Erythroblast (primary cell): ENCODE measurements at regions not wholly inside any gene's neighbourhood (a gene's known extent, or its start where the extent isn't known, plus 50 kb on each side); places are given as distances from the start of the nearest gene placed in this dataset.

Experiments
- DNase-seq, 2 experiments: peaks; one replicate each; lab custom pipeline; 2025; lab: John Stamatoyannopoulos, UW
- GATA1 ChIP-seq: IDR thresholded peaks from 2 replicates; pipeline ENCODE4 v1.6.1; 2011; ENCODE audit warnings: low read depth, mild to moderate bottlenecking, control low read depth, low read length, moderate library complexity
- POLR2A ChIP-seq: IDR thresholded peaks from 2 replicates; pipeline ENCODE4 v1.6.1; 2011; ENCODE audit warnings: mild to moderate bottlenecking, low read length

DNA sequence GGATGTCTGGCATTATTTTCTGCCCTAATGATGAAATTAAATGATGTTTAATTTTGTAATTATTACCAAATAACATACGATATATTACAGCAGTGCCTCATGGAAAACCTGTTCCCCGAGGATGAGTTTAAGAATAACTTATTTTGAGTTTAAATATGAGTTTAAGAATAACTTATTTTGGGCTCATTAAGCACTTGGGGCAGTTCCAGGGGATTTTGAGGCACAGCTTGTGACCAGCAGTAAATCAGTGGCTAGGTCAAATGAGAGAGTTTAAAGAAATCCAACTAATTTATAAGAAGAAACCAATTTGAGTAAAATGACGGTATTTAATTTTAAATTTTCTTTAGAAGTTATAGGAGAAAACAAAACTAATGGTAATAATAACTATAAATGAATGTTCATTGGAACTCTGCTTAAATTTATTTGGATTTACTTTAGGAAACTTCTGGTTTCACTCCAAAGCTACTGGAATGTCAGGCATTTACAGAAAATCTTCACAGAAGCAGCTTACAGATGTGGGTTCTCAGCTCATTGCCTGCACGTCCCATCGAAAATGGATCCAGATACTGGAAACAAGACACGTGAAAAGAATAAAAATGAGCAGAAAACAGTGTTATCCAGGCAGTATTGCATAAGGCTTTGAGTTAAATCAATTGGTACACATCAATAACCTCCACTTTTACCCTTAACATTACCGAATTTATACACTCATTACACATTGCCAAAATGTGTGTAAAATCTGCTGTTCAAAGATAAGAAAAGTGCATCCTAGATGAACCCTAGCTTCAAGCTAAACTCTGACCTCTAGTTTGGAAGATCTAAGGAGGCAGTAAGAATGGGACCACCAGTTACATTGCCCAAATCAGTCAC lies 784.5 kb upstream of the IGFBP3 start:
- no peak for DNase-seq
- TF ChIP-seq POLR2A (no peak), GATA1 (no peak)

DNA sequence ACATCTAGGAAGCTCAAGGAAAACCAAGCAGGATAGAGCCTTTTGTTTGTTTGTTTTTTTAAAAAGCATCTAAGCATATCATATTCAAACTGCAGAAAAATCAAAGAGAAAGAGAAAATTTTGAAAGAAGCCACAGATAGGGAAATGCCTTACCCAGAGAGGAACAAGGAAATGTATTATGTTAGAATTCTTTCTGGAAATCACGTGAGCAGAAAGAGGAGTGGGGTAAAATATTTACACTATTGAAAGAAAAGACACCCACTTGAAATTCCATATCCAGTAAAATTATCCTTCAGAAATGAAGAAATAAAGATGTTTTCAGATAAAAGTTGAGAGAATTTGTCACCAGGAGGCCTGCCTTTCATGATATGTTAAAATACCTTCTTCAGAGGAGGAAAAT lies 775.7 kb upstream of the IGFBP3 start:
- no peak for DNase-seq
- TF ChIP-seq GATA1 (no peak), POLR2A (no peak)

DNA sequence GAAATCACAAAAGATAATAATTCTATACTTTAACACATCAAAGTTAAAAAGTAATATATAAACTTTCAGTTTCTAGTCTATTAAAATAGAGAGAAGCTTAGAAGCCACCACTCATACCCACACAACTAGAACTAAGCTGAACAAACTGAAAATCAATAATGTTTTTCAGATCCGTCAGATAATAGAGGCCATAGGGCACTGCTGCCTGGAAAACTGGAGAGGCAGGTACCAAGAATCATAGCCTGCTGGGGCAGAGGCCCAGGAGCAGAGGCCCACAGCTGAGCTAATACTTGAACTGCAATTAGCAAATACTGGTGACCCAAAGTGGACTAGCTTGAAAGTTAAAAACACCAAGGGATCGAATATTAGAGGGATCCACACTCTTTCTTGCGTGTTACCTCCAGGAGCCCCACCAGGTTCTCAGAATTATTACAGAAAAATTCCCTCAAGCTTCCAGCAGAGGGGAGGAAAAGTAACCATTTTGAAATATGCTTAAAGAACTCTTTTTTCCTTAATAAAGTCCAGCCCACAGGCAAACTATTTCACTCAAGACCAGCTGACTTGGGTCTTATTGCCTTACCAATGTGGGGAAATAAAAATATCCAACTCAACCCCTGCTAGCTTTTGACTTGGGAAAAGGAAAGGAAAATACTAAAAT lies 774.1 kb upstream of the IGFBP3 start:
- TF ChIP-seq POLR2A (no peak), GATA1 (no peak)
- DNase-seq: no peak

DNA sequence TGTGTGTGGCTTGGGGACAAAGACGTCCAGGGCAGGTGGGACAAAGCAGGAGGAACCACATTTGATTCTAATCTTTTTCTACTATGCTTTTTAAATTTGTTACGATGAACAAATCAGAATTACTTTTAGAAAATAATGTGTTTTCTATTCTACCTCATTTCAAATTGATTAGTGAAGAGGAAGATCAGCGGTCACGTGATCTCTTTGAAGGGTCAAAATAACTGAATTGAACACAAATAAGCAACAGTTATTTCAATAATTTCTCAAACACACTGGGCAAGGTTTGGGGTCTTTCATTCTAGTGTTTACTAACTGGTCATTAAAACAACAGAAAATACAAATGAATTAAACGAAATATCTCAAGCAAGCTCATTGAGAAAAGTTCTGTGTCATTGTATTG lies 773.0 kb upstream of the IGFBP3 start:
- TF ChIP-seq POLR2A: no peak
- TF ChIP-seq GATA1: no peak
- no peak for DNase-seq

DNA sequence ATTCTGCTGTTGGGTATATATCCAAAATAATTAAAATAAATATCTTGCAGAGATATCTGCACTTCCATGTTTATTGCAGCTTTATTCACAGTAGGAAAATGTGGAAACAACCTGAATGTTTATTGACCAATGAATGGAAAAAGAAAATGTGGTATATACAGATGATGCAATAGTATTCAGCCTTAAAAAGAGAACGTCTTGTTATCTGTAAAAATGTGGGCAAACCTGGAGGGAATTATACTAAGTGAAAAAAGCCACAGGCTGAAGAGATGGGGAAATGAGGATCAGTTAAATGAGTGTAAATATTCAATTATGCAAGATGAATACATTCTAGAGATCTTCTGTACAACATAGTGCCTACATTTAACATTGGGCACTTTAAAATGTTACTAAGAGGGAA lies 766.1 kb upstream of the IGFBP3 start:
- TF ChIP-seq POLR2A: no peak
- no peak for TF ChIP-seq GATA1
- DNase-seq: no peak

DNA sequence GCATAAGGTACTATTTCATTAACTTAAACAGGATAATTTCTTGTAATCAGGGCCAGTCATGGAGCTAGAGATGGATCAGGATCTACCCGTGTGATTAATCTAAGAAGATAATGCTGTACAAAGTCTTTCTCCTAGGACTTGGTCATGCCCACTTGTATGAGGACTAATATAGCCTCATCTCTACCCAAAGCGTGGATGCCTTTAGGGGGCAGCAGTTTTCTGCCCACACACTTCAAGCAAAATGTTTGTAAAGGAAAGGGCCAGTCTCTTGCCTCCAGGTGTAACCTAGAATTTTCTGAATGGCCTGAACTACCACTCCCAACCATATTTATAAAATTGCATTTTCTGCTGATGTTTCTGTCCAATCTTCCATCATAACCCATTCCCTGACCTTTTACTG lies 764.0 kb upstream of the IGFBP3 start:
- DNase-seq: no peak
- TF ChIP-seq GATA1 (no peak), POLR2A (no peak)

DNA sequence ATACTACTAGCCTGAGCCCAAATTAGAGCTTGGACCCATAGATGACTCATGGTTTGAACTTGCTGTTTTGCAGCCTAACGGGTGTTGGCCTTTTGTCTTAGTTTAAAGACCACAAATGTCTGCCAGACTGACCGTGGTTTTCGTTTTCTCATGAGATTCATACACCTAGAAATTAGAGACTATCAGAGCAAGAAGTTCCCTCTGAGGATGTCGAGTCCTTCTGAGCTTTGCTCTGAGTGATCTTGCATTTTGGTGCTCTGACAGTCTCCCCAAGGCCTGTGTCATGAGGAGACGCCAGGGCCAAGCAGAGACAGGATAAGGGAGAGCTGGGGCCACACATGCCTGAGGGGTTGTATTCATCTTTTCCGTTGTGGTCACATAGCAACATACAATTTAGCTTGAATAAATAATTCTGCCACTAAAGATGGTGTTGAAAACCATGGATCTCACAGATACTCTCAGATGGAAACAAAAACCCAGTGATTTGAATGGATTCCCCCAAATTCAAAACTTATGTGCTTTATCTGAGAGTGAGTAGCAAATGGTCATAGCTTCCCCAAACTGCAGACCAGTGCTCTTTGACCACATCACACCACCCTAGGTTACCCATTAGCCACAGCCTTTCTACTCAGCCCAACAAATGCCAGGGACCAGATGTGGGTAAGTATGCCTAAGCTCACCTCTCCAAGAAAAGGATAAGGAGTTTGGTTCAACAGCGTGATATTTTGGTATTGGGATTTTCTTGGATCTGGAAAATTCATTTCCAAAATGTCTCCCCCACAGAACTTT lies 762.0 kb upstream of the IGFBP3 start:
- no peak for DNase-seq
- no peak for TF ChIP-seq POLR2A
- no peak for TF ChIP-seq GATA1

DNA sequence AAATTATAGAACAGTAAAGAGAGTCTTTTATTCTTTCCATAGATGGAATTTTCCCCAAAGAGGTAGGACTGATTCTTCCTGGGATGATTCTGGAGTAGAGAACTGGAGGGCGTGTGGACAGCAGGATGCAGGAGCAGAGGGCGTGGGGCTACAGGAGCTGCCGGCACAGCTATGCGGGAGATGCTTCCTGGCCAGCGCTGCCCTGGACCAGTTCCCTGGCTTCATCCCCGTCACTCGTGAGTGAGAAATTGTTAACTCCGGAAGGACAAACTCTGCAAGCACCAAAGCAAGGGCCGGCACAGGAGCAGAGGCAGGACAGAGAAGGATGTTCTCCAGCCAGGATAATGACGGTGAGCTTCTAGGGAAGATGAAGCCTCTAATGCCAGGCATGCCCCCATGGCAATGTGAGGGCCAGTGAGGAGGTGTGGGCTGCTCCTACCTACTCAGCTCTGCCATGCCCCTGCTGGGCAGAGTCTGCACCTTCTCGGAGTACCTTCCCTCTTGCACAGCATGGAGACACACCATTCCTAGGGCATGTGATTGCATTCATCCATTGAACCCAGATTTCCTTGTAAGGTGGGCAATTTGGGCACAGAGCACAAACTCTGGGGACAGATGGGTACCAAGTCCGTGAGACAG lies 760.9 kb upstream of the IGFBP3 start:
- TF ChIP-seq GATA1 (no peak), POLR2A (no peak)
- no peak for DNase-seq

DNA sequence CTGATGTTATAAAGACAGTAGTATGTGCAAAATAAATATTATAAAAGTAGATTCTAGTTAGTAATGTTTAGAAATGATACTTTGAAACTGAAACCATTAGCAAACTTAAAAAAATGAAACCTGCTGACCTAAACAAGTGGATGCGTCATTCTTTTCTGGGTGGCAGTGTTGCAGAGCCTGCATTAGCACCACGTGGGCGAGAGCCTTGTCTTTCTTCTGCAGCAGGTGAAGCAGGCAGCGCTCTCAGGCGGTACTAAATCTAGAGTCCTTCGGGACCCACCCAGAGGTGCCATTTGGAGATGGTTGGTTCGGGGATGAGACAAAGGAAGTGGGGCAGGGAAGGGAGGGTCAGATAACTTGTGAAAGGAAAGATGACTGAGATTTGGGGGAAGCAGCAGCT lies 759.1 kb upstream of the IGFBP3 start:
- DNase-seq: no peak
- no peak for TF ChIP-seq POLR2A
- TF ChIP-seq GATA1: no peak

DNA sequence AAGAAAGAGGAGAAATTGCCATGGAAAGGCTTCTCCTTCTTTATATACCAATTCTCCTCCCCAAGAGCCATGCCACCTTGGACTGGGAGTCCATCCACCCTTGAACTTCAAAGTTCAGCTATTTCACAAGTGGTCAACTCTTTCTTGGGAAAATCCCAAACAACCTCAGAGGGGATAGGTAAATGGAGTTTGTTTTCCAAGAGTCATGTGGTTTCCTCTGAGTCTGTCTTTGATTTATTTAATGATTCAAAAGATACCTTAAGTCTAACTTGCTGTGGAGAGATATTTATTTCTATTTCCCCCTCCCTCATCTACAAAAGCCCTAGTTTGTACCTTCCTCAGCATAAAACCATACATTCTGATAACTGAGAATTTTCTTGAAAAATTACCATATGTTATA lies 758.6 kb upstream of the IGFBP3 start:
- TF ChIP-seq GATA1 (no peak), POLR2A (no peak)

DNA sequence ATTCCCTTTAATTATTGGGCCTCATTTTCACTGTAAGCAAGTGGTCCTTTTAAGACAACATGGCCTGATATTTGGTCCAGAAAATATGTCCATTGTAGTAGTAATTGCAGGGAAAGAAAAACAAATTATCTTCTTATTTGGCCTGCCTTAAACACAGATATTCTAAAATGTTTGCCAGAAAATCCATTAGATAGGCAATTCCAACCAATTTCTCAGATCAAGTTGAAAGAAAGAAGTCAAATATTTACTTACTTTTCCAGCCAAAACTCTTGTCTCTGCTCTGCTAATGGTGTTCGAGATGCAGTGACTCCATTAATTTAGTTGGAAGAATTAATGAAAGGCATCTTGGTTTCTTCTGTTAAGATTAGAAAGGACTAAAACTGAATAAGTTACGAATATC lies 757.3 kb upstream of the IGFBP3 start:
- TF ChIP-seq POLR2A (no peak), GATA1 (no peak)
- DNase-seq: no peak

More for the DNA sequence above, 758.6 kb upstream of the IGFBP3 start:
- DNase-seq: no peak

DNA sequence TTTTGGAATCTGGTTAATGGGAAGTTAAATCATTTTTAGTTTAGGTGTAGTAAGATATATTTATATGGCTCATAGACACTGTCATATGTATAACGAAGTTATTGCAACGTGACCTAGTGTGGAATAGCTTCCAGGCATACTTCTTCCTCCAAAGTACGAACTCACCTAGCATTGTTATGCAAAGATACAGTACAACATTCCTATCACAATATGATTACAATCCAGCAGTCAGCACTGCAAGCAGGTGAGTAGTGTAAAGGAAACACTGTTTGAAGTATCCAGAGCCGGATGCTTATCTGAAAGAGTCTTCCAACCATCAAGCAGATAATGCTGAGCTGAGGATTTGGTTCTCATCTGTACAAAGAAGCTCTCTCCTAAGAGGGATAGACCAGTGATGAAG lies 754.4 kb upstream of the IGFBP3 start:
- no peak for DNase-seq
- TF ChIP-seq POLR2A (no peak), GATA1 (no peak)

DNA sequence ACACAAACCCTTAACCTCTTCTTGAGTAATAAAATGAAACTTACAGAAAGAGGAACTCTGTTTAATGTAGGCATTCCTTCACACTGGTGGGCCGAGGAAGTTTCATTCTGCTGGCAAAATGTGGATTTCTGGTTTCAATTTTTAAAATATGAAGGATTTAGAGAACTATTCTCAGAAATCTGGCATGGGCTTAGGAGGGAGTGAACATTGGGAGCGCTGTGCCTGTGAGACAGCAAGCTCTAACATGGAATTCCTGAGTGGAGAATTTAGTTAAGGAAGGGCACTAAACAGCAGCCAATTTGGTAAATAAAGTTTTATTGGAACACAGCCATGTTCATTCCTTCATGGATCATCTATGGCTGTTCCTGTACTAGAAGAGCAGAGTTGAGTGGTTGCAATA lies 751.8 kb upstream of the IGFBP3 start:
- DNase-seq: no peak
- no peak for TF ChIP-seq GATA1
- TF ChIP-seq POLR2A: no peak

DNA sequence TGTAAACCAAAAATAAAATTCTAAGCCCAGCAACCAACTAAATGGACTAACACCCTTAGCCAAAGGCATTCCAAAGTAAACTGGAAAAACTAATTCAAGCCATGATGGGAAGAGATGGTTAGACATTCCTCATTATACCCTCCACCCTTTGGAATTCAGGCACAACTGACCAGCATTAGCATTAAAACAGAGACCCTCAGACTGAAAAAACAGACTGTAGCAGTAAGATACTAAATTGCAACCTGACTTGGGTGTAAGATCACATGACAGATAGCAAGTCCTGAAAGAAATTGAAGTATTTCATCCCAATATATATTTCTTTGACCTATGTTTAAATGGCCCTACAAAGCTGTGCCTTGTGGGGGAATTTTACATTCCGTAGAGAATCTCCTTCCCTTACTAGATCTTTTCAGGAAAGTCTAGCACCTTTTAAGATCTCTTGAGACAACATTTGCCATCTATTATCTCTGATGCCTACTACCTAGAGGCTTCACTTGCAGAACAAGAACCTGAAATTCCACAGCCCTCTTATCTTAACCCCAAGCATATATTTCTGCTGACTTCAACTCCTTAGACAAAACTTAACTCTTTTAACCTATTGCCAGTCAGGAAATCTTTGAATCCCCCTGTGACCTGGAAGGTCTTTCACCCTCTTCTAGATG lies 750.2 kb upstream of the IGFBP3 start:
- TF ChIP-seq GATA1: no peak
- no peak for TF ChIP-seq POLR2A
- DNase-seq: no peak
